Uterus (tissue), 2 donors: ENCODE measurements at regions not wholly inside any gene's neighbourhood (a gene's known extent, or its start where the extent isn't known, plus 50 kb on each side); places are given as distances from the start of the nearest gene placed in this dataset.

Experiments
- POLR2A ChIP-seq, 2 donors: fragments of 450-650 bp; IDR thresholded peaks; one replicate each; pipeline ENCODE4 v1.6.1; 2016; ENCODE audit warnings: antibody characterized with exemption in 2 of 2, mild to moderate bottlenecking in 1 of 2, moderate library complexity in 1 of 2
- TF ChIP-seq, protein P1 (sequence below), 4 experiments: fragments of 200-600 bp in 2 of 4; fragments of 450-650 bp in 2 of 4; sonication (generic) in 2 of 4; IDR thresholded peaks; one replicate each; pipeline ENCODE4 v1.5.1; 2016 to 2019; ENCODE audit warnings: antibody characterized with exemption in 4 of 4, mild to moderate bottlenecking in 2 of 4, moderate library complexity in 1 of 4

DNA sequence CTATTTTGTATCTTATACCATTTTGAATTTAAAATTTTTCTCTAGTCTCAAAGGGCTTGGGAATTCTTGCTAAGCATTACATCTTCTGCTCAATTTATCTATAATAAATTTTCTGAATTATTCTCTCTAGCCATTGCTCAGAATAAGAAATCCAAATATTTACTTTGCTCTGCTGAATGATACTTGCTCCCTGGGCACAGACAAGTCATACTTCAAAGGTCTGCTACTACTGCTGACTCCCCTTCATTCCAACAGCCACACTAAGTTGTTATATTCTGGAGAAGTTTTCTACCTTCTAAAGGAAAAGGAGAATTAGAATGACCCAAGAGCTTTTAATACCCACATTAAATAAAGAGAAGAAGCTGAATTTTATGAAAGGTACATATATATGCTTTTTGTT, 460.3 kb upstream of the ZNF717 start:
- TF ChIP-seq, protein P1, sequence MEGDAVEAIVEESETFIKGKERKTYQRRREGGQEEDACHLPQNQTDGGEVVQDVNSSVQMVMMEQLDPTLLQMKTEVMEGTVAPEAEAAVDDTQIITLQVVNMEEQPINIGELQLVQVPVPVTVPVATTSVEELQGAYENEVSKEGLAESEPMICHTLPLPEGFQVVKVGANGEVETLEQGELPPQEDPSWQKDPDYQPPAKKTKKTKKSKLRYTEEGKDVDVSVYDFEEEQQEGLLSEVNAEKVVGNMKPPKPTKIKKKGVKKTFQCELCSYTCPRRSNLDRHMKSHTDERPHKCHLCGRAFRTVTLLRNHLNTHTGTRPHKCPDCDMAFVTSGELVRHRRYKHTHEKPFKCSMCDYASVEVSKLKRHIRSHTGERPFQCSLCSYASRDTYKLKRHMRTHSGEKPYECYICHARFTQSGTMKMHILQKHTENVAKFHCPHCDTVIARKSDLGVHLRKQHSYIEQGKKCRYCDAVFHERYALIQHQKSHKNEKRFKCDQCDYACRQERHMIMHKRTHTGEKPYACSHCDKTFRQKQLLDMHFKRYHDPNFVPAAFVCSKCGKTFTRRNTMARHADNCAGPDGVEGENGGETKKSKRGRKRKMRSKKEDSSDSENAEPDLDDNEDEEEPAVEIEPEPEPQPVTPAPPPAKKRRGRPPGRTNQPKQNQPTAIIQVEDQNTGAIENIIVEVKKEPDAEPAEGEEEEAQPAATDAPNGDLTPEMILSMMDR (IDR thresholded peaks at IDR 0.05), result no peak
- TF ChIP-seq POLR2A (IDR thresholded peaks at IDR 0.05), result no peak
